ENCODE measurements at regions not wholly inside any gene's neighbourhood (a gene's known extent, or its start where the extent isn't known, plus 50 kb on each side); places are given as distances from the start of the nearest gene placed in this dataset.
"Not testable (repeated sequence)": the region's sequence is repeated elsewhere in the genome, so short reads cannot be mapped to it uniquely, and the experiment has no call there.

GRCh38 chr3:176328666-176329065 is 868.6 kb downstream of the TBL1XR1 start:
- DNase-seq (ENCODE audit: low spot score), result no peak

GRCh38 chr3:176328198-176328597 is 869.1 kb downstream of the TBL1XR1 start:
- DNase-seq (ENCODE audit: low spot score), result no peak

GRCh38 chr3:176326894-176327490 is 870.3 kb downstream of the TBL1XR1 start:
- not testable (repeated sequence) for DNase-seq (ENCODE audit: low spot score)

GRCh38 chr3:176321532-176321931 is 875.8 kb downstream of the TBL1XR1 start:
- DNase-seq (ENCODE audit: low spot score), result not testable (repeated sequence)

- DNase-seq (ENCODE audit: low spot score), result no peak
Observed at GRCh38 chr3:176321099-176321498, 876.2 kb downstream of the TBL1XR1 start.

GRCh38 chr3:176313426-176313825 is 883.9 kb downstream of the TBL1XR1 start:
- DNase-seq (ENCODE audit: low spot score), result no peak

- DNase-seq (ENCODE audit: low spot score), result no peak
Observed at GRCh38 chr3:176310641-176311040, 886.6 kb downstream of the TBL1XR1 start.

GRCh38 chr3:176302271-176302670 is 895.0 kb downstream of the TBL1XR1 start:
- no peak for DNase-seq (ENCODE audit: low spot score)

- DNase-seq (ENCODE audit: low spot score), result no peak
Observed at GRCh38 chr3:176296066-176296597, 901.1 kb downstream of the TBL1XR1 start.

- DNase-seq (ENCODE audit: low spot score), result no peak
Observed at GRCh38 chr3:176293276-176293675, 904.0 kb downstream of the TBL1XR1 start.

- no peak for DNase-seq (ENCODE audit: low spot score)
Observed at GRCh38 chr3:176286476-176287085, 910.7 kb downstream of the TBL1XR1 start.

GRCh38 chr3:176275538-176275937 is 921.7 kb downstream of the TBL1XR1 start:
- no peak for DNase-seq (ENCODE audit: low spot score)

- no peak for DNase-seq (ENCODE audit: low spot score)
Observed at GRCh38 chr3:176275113-176275512, 922.2 kb downstream of the TBL1XR1 start.

- no peak for DNase-seq (ENCODE audit: low spot score)
Observed at GRCh38 chr3:176274161-176274560, 923.1 kb downstream of the TBL1XR1 start.

GRCh38 chr3:176262071-176262470 is 935.2 kb downstream of the TBL1XR1 start:
- DNase-seq (ENCODE audit: low spot score), result no peak

- DNase-seq (ENCODE audit: low spot score), result no peak
Observed at GRCh38 chr3:176247191-176247590, 950.1 kb downstream of the TBL1XR1 start.

GRCh38 chr3:176219970-176220369 is 977.3 kb downstream of the TBL1XR1 start:
- no peak for DNase-seq (ENCODE audit: low spot score)

GRCh38 chr3:176214758-176215157 is 982.5 kb downstream of the TBL1XR1 start:
- no peak for DNase-seq (ENCODE audit: low spot score)

- not testable (repeated sequence) for DNase-seq (ENCODE audit: low spot score)
Observed at GRCh38 chr3:176213314-176213713, 984.0 kb downstream of the TBL1XR1 start.

- no peak for DNase-seq (ENCODE audit: low spot score)
Observed at GRCh38 chr3:176208915-176209314, 988.4 kb downstream of the TBL1XR1 start.

GRCh38 chr3:176208283-176208682 is 989.0 kb downstream of the TBL1XR1 start:
- DNase-seq (ENCODE audit: low spot score), result no peak

- DNase-seq (ENCODE audit: low spot score), result no peak
Observed at GRCh38 chr3:176206809-176207208, 990.5 kb downstream of the TBL1XR1 start.

GRCh38 chr3:176202652-176203051 is 994.6 kb downstream of the TBL1XR1 start:
- no peak for DNase-seq (ENCODE audit: low spot score)

Data from ecto neural progenitor cell (in vitro differentiated cells).